ENCODE measurements at regions not wholly inside any gene's neighbourhood (a gene's known extent, or its start where the extent isn't known, plus 50 kb on each side); places are given as distances from the start of the nearest gene placed in this dataset.

GRCh38 chr5:15344954-15345353, 155.0 kb upstream of the FBXL7 start (continued):
- TF ChIP-seq SIRT6 (IDR thresholded peaks at IDR 0.05; ENCODE audit: low read length) (no peak), SUZ12 (IDR thresholded peaks at IDR 0.05; ENCODE audit: low read length) (no peak), MAX (IDR thresholded peaks at IDR 0.05) (no peak), POU5F1 (IDR thresholded peaks at IDR 0.05; ENCODE audit: low read depth, low read length) (no peak)

Measured in H1 (cell line).